Upper lobe of left lung (tissue), 4 donors: ENCODE measurements at regions not wholly inside any gene's neighbourhood (a gene's known extent, or its start where the extent isn't known, plus 50 kb on each side); places are given as distances from the start of the nearest gene placed in this dataset.

ENCODE experiments used
- CTCF ChIP-seq, 6 experiments: fragments of 450-650 bp in 4 of 6; fragments of 200-600 bp in 2 of 6; sonication (generic) in 2 of 6; IDR thresholded peaks; one replicate each; pipeline ENCODE4 v1.5.1; 2016 to 2019; ENCODE audit warnings: antibody characterized with exemption in 6 of 6
- POLR2A ChIP-seq, 4 donors: fragments of 450-650 bp; IDR thresholded peaks; one replicate each; pipeline ENCODE4 v1.5.1; 2016 to 2017; ENCODE audit warnings: antibody characterized with exemption in 4 of 4, mild to moderate bottlenecking in 2 of 4

DNA sequence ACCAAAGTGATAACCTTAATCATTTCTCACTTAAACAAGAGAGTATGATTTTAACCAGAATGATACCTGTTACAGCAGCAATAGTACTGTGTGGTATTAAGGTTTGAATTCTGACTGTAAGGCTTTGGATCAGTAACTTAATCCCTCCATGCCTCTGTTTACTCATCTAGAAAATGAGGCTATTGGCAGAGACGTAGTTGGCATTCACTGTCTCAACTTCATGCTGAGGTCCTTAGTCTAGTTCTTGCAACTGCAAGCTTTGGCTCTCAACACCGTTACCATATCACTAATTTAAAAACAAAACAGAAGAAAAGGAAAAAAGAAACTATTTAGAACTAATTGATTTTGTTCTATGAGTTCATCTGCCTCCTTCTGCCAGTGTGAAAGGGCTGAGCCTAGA, 875.4 kb downstream of the MCTP2 start:
- no peak for TF ChIP-seq CTCF (IDR thresholded peaks at IDR 0.05)
- no peak for TF ChIP-seq POLR2A (IDR thresholded peaks at IDR 0.05)
